MCF 10A (cell line): ENCODE measurements at regions not wholly inside any gene's neighbourhood (a gene's known extent, or its start where the extent isn't known, plus 50 kb on each side); places are given as distances from the start of the nearest gene placed in this dataset.

Source experiments
- BruUV-seq: library from RNA; stranded (reverse); fragments of 400-500 nt; replicated peaks from 2 replicates; lab custom pipeline; 2021; lab: Mats Ljungman, UMichigan
- CTCF ChIA-PET: fragments of 300-600 bp; sonication (Branson Sonifier 250); formaldehyde crosslinking; extraction: SDS; loops from one replicate; lab custom pipeline; 2021; ENCODE audit warnings: antibody characterized with exemption, inconsistent platforms; lab: Yijun Ruan, JAX
- POLR2A ChIA-PET: fragments of 300-600, 350-650 bp; sonication (Branson Sonifier 250); formaldehyde crosslinking; extraction: SDS; loops from one replicate; lab custom pipeline; 2020; ENCODE audit warnings: antibody characterized with exemption, inconsistent platforms; lab: Yijun Ruan, JAX
- DNase-seq: peaks from one replicate; pipeline ENCODE4 v3.0.0-alpha.2; 2018; ENCODE audit not compliant: unreplicated experiment
- H3K27ac Mint-ChIP-seq: one replicate; pipeline ENCODE4 v1.8.0; 2022; ENCODE audit warnings: mild to moderate bottlenecking, low read depth, mixed read lengths; ENCODE audit not compliant: unreplicated experiment
- H3K27me3 Mint-ChIP-seq: one replicate; pipeline ENCODE4 v1.8.0; 2022; ENCODE audit warnings: mixed read lengths; ENCODE audit not compliant: insufficient read depth, unreplicated experiment
- H3K36me3 Mint-ChIP-seq: one replicate; pipeline ENCODE4 v1.8.0; 2022; ENCODE audit warnings: mild to moderate bottlenecking, moderate library complexity, mixed read lengths; ENCODE audit not compliant: insufficient read depth, unreplicated experiment
- H3K4me1 Mint-ChIP-seq: one replicate; pipeline ENCODE4 v1.8.0; 2022; ENCODE audit warnings: mixed read lengths; ENCODE audit not compliant: insufficient read depth, unreplicated experiment
- H3K4me3 Mint-ChIP-seq: one replicate; pipeline ENCODE4 v1.8.0; 2022; ENCODE audit warnings: mild to moderate bottlenecking, moderate library complexity, mixed read lengths; ENCODE audit not compliant: unreplicated experiment
- H3K9me3 Mint-ChIP-seq: one replicate; pipeline ENCODE4 v1.8.0; 2022; ENCODE audit warnings: mixed read lengths; ENCODE audit not compliant: unreplicated experiment
- intact Hi-C: fragments of 100-400 bp; cut with micrococcal nuclease; formaldehyde crosslinking; loops from 2 replicates; pipeline ENCODE4 v1.14.1; 2022
- TF ChIP-seq, protein P1 (sequence below): fragments of 200-600 bp; IDR thresholded peaks from one replicate; pipeline ENCODE4 v1.8.0; 2022; ENCODE audit warnings: antibody characterized with exemption, mild to moderate bottlenecking; ENCODE audit not compliant: unreplicated experiment

- DNase-seq, result no peak
- no peak overlapping the region for H3K4me3 Mint-ChIP-seq
- intact Hi-C loops, result no loop called here
- POLR2A ChIA-PET, result no interaction called here
- no TSS peak for BruUV-seq
- CTCF ChIA-PET, result interaction anchor here (0.5 kb wide), 1 partner anchor 770 kb away, joined by 3 read pairs; no protein-coding TSS in a partner anchor
- TF ChIP-seq, protein P1, sequence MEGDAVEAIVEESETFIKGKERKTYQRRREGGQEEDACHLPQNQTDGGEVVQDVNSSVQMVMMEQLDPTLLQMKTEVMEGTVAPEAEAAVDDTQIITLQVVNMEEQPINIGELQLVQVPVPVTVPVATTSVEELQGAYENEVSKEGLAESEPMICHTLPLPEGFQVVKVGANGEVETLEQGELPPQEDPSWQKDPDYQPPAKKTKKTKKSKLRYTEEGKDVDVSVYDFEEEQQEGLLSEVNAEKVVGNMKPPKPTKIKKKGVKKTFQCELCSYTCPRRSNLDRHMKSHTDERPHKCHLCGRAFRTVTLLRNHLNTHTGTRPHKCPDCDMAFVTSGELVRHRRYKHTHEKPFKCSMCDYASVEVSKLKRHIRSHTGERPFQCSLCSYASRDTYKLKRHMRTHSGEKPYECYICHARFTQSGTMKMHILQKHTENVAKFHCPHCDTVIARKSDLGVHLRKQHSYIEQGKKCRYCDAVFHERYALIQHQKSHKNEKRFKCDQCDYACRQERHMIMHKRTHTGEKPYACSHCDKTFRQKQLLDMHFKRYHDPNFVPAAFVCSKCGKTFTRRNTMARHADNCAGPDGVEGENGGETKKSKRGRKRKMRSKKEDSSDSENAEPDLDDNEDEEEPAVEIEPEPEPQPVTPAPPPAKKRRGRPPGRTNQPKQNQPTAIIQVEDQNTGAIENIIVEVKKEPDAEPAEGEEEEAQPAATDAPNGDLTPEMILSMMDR, result no peak
- H3K4me1 Mint-ChIP-seq, result no peaks in the 10 kb centered on the region
- H3K27ac Mint-ChIP-seq, result no peak overlapping the region
- H3K36me3 Mint-ChIP-seq, result no peaks in the 10 kb centered on the region
- H3K27me3 Mint-ChIP-seq, result peaks cover 20% of the 10 kb centered on the region
- peaks cover 18% of the 10 kb centered on the region for H3K9me3 Mint-ChIP-seq
Measured at GRCh38 chr2:216956820-216957493, 97.1 kb upstream of the TNP1 start.

- intact Hi-C loops, result no loop called here
- H3K4me1 Mint-ChIP-seq, result no peaks in the 10 kb centered on the region
- no peak overlapping the region for H3K4me3 Mint-ChIP-seq
- no peaks in the 10 kb centered on the region for H3K36me3 Mint-ChIP-seq
- H3K9me3 Mint-ChIP-seq, result peaks cover 18% of the 10 kb centered on the region
- H3K27me3 Mint-ChIP-seq, result peaks cover 31% of the 10 kb centered on the region
- BruUV-seq, result no TSS peak
- TF ChIP-seq, protein P1, result no peak
- H3K27ac Mint-ChIP-seq, result no peak overlapping the region
- DNase-seq, result no peak
- ChIA-PET CTCF (no interaction called here), POLR2A (interaction anchor here (0.8 kb wide), 1 partner anchor 20 kb away, joined by 3 read pairs; no protein-coding TSS in a partner anchor)
Measured at GRCh38 chr2:216951171-216951570, 91.3 kb upstream of the TNP1 start.

- Mint-ChIP-seq H3K27ac (no peak overlapping the region), H3K9me3 (peaks cover 18% of the 10 kb centered on the region), H3K27me3 (peaks cover 31% of the 10 kb centered on the region), H3K36me3 (no peaks in the 10 kb centered on the region), H3K4me1 (no peaks in the 10 kb centered on the region), H3K4me3 (no peak overlapping the region)
- BruUV-seq, result no TSS peak
- TF ChIP-seq, protein P1, result no peak
- intact Hi-C loops, result no loop called here
- ChIA-PET CTCF (no interaction called here), POLR2A (no interaction called here)
- no peak for DNase-seq
Measured at GRCh38 chr2:216950547-216950946, 90.7 kb upstream of the TNP1 start.

- Mint-ChIP-seq H3K27ac (no peak overlapping the region), H3K4me3 (no peak overlapping the region), H3K27me3 (peaks cover 29% of the 10 kb centered on the region), H3K36me3 (no peaks in the 10 kb centered on the region), H3K4me1 (no peaks in the 10 kb centered on the region), H3K9me3 (peaks cover 17% of the 10 kb centered on the region)
- CTCF ChIA-PET, result no interaction called here
- intact Hi-C loops, result no loop called here
- POLR2A ChIA-PET, result no interaction called here
- DNase-seq, result no peak
- TF ChIP-seq, protein P1, result no peak
- BruUV-seq, result no TSS peak
Measured at GRCh38 chr2:216949700-216950413, 90.0 kb upstream of the TNP1 start.
